ENCODE measurements at regions not wholly inside any gene's neighbourhood (a gene's known extent, or its start where the extent isn't known, plus 50 kb on each side); places are given as distances from the start of the nearest gene placed in this dataset.

DNA sequence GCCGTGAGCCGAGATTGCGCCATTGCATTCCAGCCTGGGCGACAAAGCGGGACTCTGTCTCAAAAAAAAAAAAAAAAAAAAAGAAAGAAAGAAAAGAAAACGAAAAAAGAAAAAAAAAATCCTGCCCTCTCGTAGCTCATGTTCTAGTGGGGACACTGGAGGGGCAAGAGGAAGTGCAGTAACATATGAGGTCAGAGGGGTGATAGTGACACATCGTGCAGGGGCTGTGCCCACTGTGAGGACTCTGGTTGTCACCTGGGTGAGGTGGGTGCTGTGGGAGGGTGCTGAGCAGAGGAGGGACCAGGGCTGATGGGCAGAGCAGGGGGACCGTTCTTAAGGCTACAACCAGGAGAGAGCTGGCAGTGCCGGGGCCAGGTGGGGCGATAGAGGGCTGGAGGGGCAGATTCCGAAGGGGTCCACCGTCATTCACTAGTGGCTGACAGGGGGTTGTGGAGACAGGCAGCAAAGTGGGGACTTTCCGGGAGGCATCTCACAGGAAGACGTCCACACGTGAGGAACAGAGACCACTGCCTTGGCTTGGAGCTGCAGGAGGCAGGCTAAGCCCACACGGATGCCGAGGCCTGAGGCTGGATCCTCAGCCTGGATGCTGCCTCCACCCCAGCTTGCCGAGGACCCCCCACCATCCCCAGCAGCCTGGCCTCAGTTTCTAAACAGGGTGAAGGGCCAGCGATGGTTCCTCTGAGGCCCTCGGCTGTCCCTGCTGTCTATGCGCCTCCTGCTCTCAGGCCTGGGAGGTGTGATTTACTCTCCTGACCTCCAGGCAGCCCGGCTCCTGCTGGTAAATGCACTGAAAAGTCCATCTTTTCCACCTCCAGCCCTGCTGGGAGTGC is 154.3 kb upstream of the IQSEC1 start:
- no peak overlapping the region for H3K27ac ChIP-seq
- no peaks in the 10 kb centered on the region for H3K36me3 ChIP-seq
- H3K4me1 ChIP-seq = no peaks in the 10 kb centered on the region
- H3K27me3 ChIP-seq = peaks cover 0 to 8% (median 0%) of the 10 kb centered on the region in 3 donors
- TF ChIP-seq, protein P1, sequence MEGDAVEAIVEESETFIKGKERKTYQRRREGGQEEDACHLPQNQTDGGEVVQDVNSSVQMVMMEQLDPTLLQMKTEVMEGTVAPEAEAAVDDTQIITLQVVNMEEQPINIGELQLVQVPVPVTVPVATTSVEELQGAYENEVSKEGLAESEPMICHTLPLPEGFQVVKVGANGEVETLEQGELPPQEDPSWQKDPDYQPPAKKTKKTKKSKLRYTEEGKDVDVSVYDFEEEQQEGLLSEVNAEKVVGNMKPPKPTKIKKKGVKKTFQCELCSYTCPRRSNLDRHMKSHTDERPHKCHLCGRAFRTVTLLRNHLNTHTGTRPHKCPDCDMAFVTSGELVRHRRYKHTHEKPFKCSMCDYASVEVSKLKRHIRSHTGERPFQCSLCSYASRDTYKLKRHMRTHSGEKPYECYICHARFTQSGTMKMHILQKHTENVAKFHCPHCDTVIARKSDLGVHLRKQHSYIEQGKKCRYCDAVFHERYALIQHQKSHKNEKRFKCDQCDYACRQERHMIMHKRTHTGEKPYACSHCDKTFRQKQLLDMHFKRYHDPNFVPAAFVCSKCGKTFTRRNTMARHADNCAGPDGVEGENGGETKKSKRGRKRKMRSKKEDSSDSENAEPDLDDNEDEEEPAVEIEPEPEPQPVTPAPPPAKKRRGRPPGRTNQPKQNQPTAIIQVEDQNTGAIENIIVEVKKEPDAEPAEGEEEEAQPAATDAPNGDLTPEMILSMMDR (IDR thresholded peaks at IDR 0.05) = no peak
- TF ChIP-seq EP300 (IDR thresholded peaks at IDR 0.05) = no peak
- no peak for TF ChIP-seq POLR2A (IDR thresholded peaks at IDR 0.05)
- no peak for TF ChIP-seq POLR2AphosphoS5 (IDR thresholded peaks at IDR 0.05)
- no peak overlapping the region for H3K4me3 ChIP-seq
- intact Hi-C loops (cut with DNase I; ENCODE audit: low total_unique reads) = no loop called here
- no peaks in the 10 kb centered on the region for H3K9me3 ChIP-seq
- no peak for DNase-seq
- 82 to 86% (median 85%) methylated on average over 19 to 23 of the region's 23 CpGs for WGBS, 5 donors

DNA sequence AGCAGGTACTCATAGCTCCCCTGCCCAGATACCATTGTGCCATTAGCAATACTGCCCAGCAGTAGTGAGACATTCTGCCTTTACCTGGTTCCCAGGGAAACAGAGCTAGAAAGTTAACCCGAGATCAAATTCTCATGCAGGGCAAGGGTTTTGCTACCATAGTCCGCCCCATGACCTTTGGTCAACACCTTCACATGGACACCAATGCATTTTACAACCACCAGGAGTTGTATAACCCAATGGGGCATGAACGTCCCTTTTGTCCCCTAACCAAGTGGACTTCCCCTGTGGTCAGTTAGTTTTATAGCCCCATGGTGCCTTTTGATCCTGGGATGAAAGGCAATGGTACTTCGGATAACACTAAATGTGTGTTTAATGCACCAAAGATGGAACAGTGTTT is 151.7 kb upstream of the IQSEC1 start:
- Histone ChIP-seq H3K4me3 (no peak overlapping the region), H3K4me1 (no peaks in the 10 kb centered on the region), H3K27ac (no peak overlapping the region), H3K9me3 (no peaks in the 10 kb centered on the region), H3K27me3 (no peaks in the 10 kb centered on the region), H3K36me3 (no peaks in the 10 kb centered on the region)
- TF ChIP-seq POLR2A (IDR thresholded peaks at IDR 0.05) = no peak
- TF ChIP-seq EP300 (IDR thresholded peaks at IDR 0.05) = no peak
- TF ChIP-seq POLR2AphosphoS5 (IDR thresholded peaks at IDR 0.05) = no peak
- TF ChIP-seq, protein P1 (IDR thresholded peaks at IDR 0.05) = no peak
- intact Hi-C loops (cut with DNase I; ENCODE audit: low total_unique reads) = no loop called here
- no peak for DNase-seq
- 79 to 91% (median 87%) methylated on average over 4 of the region's 4 CpGs for WGBS, 5 donors

- WGBS, 5 donors = 66 to 84% (median 69%) methylated on average over 17 of the region's 17 CpGs
Measured at GRCh38 chr3:13223574-13224237, 150.5 kb upstream of the IQSEC1 start.

DNA sequence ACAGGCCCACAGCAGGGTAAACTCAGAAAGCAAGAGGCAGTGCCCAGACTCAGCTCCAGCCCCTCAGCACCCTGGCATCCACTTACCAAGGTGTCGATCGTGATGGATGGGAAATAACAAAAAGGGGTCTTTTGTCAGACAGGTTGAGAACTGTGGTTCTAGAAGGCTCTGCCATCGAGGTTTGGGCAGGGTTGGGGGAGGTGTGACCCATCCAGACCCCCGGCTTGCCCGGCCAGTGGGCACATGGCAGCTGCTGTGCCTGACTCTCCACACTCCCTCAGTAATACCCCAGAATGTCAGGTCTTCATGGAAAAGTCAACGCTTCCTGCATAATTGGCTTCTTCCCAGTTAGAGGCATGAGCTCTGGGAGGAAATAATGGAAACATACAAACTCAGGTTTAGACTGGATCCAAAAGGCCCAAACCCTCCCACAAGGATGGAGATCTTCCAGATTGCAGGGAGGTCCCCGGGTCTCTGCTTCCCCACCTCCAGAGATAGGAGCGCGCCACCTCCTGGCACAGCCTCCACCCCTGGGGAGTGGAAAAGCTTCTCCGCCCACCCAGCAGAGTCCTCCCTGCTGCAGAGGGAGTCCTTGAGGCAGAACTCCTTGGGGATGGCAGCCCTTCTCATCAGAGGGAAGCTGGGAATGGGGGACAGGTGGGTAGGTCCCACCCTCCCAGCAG is 149.8 kb upstream of the IQSEC1 start:
- 75 to 88% (median 79%) methylated on average over 10 of the region's 10 CpGs for WGBS, 5 donors
- Histone ChIP-seq H3K36me3 (no peaks in the 10 kb centered on the region), H3K4me1 (no peaks in the 10 kb centered on the region), H3K27me3 (no peaks in the 10 kb centered on the region), H3K9me3 (no peaks in the 10 kb centered on the region), H3K27ac (no peak overlapping the region), H3K4me3 (no peak overlapping the region)
- intact Hi-C loops (cut with DNase I; ENCODE audit: low total_unique reads) = no loop called here
- TF ChIP-seq POLR2A (IDR thresholded peaks at IDR 0.05) (no peak), EP300 (IDR thresholded peaks at IDR 0.05) (no peak), POLR2AphosphoS5 (IDR thresholded peaks at IDR 0.05) (no peak)
- TF ChIP-seq, protein P1 (IDR thresholded peaks at IDR 0.05) = no peak
- no peak for DNase-seq

More at GRCh38 chr3:13223574-13224237, 150.5 kb upstream of the IQSEC1 start:
- H3K27ac ChIP-seq = no peak overlapping the region
- DNase-seq = no peak
- H3K27me3 ChIP-seq = no peaks in the 10 kb centered on the region
- intact Hi-C loops (cut with DNase I; ENCODE audit: low total_unique reads) = no loop called here
- H3K9me3 ChIP-seq = no peaks in the 10 kb centered on the region
- no peaks in the 10 kb centered on the region for H3K4me1 ChIP-seq
- H3K36me3 ChIP-seq = no peaks in the 10 kb centered on the region
- no peak overlapping the region for H3K4me3 ChIP-seq
- TF ChIP-seq EP300 (IDR thresholded peaks at IDR 0.05) (no peak), POLR2AphosphoS5 (IDR thresholded peaks at IDR 0.05) (no peak), POLR2A (IDR thresholded peaks at IDR 0.05) (no peak)
- TF ChIP-seq, protein P1 (IDR thresholded peaks at IDR 0.05) = no peak

Data from stomach (tissue), 8 donors.